CD4-positive, alpha-beta T cell treated with Interleukin-6 for 4 hours (primary cell): ENCODE measurements at regions not wholly inside any gene's neighbourhood (a gene's known extent, or its start where the extent isn't known, plus 50 kb on each side); places are given as distances from the start of the nearest gene placed in this dataset.

Experiments
- DNase-seq: peaks from one replicate; pipeline ENCODE4 v3.0.0-alpha.2; 2020; ENCODE audit warnings: mixed read lengths

DNA sequence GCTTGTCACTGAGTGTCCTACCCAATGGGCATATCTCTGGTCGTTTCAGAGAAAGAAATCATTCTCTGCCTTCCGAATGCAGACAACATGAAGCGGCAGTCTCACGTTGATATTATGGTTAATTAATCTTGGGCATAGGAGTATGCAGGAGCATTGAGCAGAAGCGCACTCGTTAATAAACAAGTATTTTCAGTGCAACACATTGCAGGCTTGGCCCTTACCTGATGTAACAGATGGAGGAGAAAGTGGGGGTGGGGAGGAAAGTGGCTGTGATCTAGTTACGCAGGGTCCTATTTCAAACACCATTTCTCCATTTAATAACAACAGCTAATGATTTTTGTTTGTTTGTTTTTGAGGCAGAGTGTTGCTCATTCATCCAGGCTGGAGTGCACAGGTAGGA, 414.0 kb upstream of the RBFOX1 start:
- no peak for DNase-seq

DNA sequence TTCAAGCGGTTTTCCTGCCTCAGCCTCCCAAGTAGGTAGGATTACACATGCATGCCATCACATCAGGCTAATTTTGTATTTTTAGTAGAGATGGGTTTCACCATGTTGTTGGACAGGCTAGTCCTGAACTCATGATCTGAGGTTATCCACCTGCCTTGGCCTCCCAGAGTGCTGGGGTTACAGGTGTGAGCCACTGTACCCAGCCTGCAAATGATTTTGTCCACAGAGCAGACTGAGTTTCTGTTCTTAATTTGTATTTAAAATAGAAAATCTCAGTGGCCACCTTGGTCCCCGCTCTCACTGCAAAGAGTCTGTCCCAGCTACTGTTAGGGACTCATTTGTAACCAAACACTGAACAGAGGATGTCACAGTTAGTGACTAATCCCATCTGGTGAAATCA, 415.7 kb upstream of the RBFOX1 start:
- no peak for DNase-seq

GRCh38 chr16:6913566-6913965, 419.1 kb upstream of the RBFOX1 start:
- no peak for DNase-seq

- no peak for DNase-seq
Measured at GRCh38 chr16:6910301-6910700, 422.3 kb upstream of the RBFOX1 start.

GRCh38 chr16:6905601-6906000, 427.0 kb upstream of the RBFOX1 start:
- DNase-seq: no peak

- no peak for DNase-seq
Measured at GRCh38 chr16:6903671-6904070, 429.0 kb upstream of the RBFOX1 start.

DNA sequence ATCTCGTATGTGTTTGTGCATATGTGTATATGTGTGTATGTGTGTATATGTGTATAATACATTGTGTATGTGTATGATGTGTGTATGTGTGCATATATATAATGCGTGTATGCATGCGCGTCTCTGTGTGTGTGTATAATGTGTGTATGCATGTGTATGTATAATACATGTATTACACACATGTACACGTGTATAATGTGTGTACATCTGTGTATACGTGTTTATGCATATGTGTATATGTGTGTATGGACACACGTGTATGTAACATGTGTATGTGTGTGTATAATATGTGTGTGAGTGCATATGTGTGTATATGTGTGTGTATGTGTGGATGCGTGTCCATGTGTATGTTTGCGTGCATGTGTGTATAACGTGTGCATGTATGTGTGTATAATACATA, 433.7 kb upstream of the RBFOX1 start:
- DNase-seq: no peak

- DNase-seq: no peak
Measured at GRCh38 chr16:6897876-6898485, 434.7 kb upstream of the RBFOX1 start.

GRCh38 chr16:6892966-6893365, 439.7 kb upstream of the RBFOX1 start:
- DNase-seq: no peak

- DNase-seq: no peak
Measured at GRCh38 chr16:6891496-6891895, 441.1 kb upstream of the RBFOX1 start.

DNA sequence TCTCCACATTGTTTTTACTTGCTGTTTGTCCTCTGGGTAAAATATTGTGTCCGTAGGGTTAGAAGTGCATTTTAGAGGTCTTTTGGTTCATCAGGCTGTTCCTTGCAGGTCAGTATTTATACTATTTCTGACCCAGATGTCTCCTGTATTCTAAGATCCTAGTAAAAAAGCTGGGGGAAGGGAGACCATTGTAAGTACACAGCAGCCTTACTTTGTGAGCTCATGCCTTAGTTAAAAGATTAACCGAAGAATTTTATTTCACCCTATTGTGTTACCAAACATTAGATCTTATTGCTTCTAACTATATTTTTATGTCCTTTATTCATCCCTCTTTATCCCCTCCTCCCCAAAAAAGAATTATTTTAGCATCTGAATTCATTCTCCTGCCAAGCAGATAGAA, 444.1 kb upstream of the RBFOX1 start:
- no peak for DNase-seq

GRCh38 chr16:6884002-6884401, 448.6 kb upstream of the RBFOX1 start:
- no peak for DNase-seq

DNA sequence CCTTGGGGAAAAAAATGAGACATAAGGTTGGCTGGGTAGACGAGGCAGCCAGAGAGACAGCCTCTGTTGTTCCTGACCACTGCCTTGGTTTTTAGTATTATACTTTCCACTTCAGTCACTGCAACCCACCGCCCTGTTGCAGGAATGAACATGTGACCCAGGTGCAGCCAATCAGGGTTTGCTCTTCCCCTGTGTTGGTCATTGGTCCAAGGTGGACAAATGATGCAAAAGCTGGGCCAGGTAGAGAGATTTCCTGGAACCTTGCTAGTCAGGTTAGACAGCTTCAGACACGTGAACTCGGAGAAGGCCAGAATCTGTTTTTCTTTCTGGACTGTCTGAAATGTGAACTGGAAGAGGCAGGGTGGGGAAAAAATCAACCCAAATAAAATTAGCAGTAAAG, 452.4 kb upstream of the RBFOX1 start:
- DNase-seq: no peak

GRCh38 chr16:6864671-6865070, 468.0 kb upstream of the RBFOX1 start:
- no peak for DNase-seq

DNA sequence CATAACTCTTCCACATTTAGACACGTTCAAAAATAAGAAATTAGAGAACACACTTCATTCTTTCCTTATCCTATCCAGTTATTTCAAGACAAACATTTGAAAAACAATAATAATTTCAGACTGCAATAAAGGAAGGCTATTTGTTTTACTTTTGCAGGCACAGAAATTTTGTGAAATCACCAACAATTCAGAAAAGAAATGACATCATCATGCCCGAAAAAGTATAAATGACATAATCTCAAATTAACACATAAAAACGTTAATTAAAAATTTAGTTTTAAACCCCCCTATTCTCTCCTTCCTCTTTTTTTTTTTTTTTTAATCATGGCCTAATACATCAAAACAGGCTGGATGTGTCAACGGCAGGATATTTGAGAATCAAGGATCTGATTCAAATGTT, 468.4 kb upstream of the RBFOX1 start:
- no peak for DNase-seq

DNA sequence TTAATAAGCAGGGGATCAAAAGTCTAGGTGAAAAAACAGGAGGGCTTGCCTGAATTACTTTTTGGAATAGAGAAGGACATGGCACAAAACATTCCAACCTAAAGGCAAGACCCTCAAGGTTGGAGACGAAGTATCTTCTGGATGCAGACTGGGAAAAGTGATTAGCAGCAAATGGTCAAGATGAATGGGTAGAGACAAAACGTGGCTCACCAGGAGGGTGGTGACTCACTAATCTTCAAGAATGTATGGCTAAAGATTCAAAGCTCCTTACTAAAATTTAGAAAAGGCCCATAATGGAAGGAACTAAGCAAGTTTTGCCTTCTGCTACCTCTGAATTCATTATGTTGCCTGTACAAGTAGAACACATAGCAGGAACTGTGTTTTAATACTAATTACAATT, 469.5 kb upstream of the RBFOX1 start:
- no peak for DNase-seq

- DNase-seq: no peak
Measured at GRCh38 chr16:6861815-6862477, 470.7 kb upstream of the RBFOX1 start.

GRCh38 chr16:6861135-6861814, 471.4 kb upstream of the RBFOX1 start:
- no peak for DNase-seq

GRCh38 chr16:6857575-6857974, 475.1 kb upstream of the RBFOX1 start:
- no peak for DNase-seq

GRCh38 chr16:6856578-6856977, 476.1 kb upstream of the RBFOX1 start:
- no peak for DNase-seq

DNA sequence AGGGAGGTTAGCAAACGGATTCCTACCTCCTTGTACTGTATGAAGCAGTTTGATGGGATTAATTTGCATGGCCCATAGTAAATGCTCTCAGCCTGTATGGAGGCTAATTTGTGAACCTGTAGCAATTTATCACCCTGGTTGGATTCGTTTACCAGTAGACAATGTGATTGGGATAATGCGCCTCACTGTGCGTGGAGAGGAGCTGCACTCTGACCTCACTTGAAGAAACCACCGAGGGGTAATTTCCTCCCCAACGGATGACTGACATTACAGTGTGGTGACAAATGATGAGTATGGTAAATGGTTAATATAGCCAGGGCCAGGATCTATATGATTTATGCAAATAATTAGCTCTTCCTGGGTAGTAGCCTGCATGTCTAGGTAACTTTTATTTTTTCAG, 479.1 kb upstream of the RBFOX1 start:
- DNase-seq: no peak

DNA sequence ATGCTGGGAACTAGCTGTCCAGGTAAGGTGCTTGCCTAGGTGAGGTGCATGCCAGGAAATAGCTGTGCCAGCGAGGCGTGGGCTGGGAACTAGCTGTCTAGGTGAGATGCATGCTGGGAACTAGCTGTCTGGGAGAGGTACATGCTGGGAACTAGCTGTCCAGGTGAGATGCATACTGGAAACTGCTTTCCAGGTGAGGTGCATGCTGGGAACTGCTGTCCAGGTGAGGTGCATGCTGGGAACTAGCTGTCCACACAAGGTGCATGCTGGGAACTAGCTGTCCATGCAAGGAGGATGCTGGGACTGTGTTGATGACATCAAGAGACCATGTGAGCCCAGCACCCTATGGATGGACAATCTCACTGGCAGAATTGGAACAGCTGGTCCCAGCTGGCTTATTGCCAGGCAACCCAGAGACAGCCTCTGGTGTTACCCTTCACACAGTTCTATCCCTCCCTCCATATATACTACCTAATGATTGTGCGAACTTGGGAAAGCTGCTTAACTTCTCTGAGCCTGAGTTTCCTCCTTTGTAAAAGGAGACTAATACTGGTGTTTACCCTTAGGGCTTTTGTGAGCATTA, 479.9 kb upstream of the RBFOX1 start:
- no peak for DNase-seq

GRCh38 chr16:6846452-6846851, 486.2 kb upstream of the RBFOX1 start:
- no peak for DNase-seq

- DNase-seq: no peak
Measured at GRCh38 chr16:6841392-6841791, 491.3 kb upstream of the RBFOX1 start.
